ENCODE measurements at regions not wholly inside any gene's neighbourhood (a gene's known extent, or its start where the extent isn't known, plus 50 kb on each side); places are given as distances from the start of the nearest gene placed in this dataset.
A peak's percentile ranks its signal among the peaks of the same experiment; 100 is the strongest.
"Not testable (repeated sequence)": the region's sequence is repeated elsewhere in the genome, so short reads cannot be mapped to it uniquely, and the experiment has no call there.

DNA sequence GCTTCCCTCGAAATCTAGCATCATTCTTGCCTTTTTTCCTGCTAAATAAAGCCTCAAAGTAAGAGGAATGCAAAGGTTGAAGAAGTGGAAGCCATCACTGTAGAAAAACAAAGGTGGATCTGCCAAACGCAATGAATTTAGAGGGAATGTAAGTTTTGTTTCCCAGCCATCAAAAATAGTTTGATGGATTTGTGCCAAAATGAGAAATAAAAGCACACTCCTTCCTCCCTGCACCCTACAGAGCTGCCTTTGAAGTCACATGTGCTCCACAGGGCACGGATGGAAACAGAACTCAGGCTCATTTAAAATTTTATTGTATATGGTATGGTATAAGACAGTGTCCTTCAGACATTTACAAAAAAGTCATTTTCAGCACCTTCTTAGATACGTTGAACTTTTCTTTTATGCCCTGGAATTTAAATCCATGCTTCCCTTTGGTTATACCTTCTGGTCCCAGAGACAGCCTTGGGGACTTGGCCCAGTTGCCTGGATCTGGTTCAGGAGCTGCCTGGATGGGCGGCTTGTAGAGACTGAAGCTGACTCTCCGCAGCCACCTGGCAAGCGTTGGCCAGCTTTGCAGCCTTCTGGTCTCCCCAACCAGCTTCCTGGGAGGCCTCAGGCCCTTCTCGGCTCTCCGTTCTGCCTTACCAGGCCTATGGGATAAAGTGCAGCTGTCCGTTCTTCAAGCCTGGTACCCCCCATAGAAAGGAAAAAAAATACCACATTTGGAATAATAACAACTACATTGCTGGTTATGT is 228.5 kb upstream of the NEBL start:
- TF ChIP-seq, protein P1, sequence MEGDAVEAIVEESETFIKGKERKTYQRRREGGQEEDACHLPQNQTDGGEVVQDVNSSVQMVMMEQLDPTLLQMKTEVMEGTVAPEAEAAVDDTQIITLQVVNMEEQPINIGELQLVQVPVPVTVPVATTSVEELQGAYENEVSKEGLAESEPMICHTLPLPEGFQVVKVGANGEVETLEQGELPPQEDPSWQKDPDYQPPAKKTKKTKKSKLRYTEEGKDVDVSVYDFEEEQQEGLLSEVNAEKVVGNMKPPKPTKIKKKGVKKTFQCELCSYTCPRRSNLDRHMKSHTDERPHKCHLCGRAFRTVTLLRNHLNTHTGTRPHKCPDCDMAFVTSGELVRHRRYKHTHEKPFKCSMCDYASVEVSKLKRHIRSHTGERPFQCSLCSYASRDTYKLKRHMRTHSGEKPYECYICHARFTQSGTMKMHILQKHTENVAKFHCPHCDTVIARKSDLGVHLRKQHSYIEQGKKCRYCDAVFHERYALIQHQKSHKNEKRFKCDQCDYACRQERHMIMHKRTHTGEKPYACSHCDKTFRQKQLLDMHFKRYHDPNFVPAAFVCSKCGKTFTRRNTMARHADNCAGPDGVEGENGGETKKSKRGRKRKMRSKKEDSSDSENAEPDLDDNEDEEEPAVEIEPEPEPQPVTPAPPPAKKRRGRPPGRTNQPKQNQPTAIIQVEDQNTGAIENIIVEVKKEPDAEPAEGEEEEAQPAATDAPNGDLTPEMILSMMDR (IDR thresholded peaks at IDR 0.05): no peak
- TF ChIP-seq EP300 (IDR thresholded peaks at IDR 0.05) (no peak), POLR2AphosphoS5 (IDR thresholded peaks at IDR 0.05) (no peak), POLR2A (IDR thresholded peaks at IDR 0.05) (no peak)
- Histone ChIP-seq H3K27me3 (no peaks in the 10 kb centered on the region), H3K4me1 (no peaks in the 10 kb centered on the region), H3K27ac (no peak overlapping the region), H3K9me3 (no peaks in the 10 kb centered on the region), H3K4me3 (no peak overlapping the region), H3K36me3 (no peaks in the 10 kb centered on the region)
- 74 to 83% methylated on average over 10 of the region's 10 CpGs for WGBS, 2 donors
- peak in 1 of 2 donors; percentile 9 for DNase-seq
- no peak for ATAC-seq (ENCODE audit: low FRiP score in 2 of 2)

DNA sequence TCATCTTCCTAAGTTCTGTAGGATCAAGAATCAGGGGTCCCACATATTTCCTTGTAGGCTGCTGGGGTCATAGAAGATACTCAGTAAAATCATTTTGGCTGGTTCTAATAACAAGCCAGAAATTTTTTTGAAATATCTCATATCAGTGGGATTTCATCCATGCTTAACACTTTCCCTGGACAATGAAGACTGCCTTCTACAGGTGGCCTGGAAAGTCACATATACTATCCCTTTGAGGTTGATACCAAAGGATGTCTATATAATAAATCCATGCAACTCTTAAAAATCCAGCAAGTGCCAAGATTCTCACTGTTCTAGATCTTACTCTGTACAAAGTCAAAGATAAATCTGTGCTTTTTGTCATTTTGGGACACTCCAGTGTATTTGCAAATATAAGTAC is 225.8 kb upstream of the NEBL start:
- DNase-seq (no peak), ATAC-seq (ENCODE audit: low FRiP score in 2 of 2) (no peak)
- H3K36me3 ChIP-seq: no peaks in the 10 kb centered on the region
- H3K9me3 ChIP-seq: no peaks in the 10 kb centered on the region
- TF ChIP-seq POLR2AphosphoS5 (IDR thresholded peaks at IDR 0.05) (no peak), EP300 (IDR thresholded peaks at IDR 0.05) (no peak), POLR2A (IDR thresholded peaks at IDR 0.05) (no peak)
- TF ChIP-seq, protein P1 (IDR thresholded peaks at IDR 0.05): no peak
- no peak overlapping the region for H3K27ac ChIP-seq
- no peaks in the 10 kb centered on the region for H3K4me1 ChIP-seq
- no peaks in the 10 kb centered on the region for H3K27me3 ChIP-seq
- H3K4me3 ChIP-seq: no peak overlapping the region

DNA sequence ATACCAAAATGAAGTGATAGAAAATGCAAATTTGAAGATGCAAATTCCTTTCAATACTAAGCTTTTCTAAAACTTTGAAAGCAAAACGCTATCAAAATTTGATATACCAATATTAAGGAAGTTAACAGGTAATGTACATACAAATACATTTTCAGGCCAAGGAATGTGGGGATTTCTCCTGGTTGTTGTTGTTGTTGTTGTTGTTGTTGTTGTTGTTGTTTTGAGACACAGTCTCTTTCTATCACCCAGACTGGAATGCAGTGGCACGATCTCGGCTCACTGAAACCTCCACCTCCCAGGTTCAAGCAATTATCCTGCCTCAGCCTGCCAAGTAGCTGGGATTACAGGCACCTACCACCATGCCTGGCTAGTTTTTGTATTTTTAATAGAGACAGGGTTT is 224.7 kb upstream of the NEBL start:
- 86 to 92% methylated on average over 3 of the region's 3 CpGs for WGBS, 2 donors
- not testable (repeated sequence) for H3K9me3 ChIP-seq; H3K36me3 ChIP-seq; ATAC-seq (ENCODE audit: low FRiP score in 2 of 2); H3K27me3 ChIP-seq; H3K27ac ChIP-seq; H3K4me1 ChIP-seq; DNase-seq; H3K4me3 ChIP-seq

DNA sequence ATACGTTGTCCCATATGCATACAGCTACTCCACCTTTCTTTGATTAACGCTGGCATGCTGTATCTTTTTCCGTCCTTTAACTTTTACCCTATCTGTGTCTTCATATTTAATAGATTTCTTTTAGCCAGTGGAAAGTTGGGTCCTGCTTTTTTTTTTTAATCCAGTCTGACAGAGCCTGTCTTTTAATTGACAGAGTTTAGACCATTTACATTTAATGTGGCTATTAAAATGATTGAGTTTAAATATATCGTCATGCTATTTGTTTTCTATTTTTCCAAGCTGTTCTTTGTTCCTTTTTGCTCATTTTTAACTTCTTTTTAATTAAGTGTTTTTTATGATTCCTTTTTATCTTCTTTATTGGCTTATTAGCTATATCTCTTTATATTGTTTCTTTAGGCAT is 217.6 kb upstream of the NEBL start:
- 90 to 93% methylated on average over 4 of the region's 4 CpGs for WGBS, 2 donors
- no peak for ATAC-seq (ENCODE audit: low FRiP score in 2 of 2)

DNA sequence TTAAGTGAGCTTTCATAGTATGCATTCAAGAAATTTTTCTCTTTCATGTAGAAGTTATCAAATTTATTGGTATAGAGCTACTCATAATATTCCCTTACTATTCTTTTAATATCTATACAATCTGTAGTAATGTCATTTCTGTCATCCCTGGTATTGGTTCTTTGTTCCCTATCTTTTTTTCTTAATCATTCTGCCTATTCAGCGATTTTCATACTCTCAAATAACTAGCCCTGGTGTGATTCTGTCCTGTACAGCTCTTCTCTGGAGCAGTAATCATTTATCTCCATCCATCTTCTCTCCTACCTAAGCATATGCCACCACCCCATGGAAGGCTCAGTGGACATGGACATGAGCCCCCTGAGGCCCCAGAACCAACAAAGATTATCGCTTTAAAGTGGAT is 213.2 kb upstream of the NEBL start:
- no peak for TF ChIP-seq POLR2A (IDR thresholded peaks at IDR 0.05)
- no peak for DNase-seq
- no peak for ATAC-seq (ENCODE audit: low FRiP score in 2 of 2)
- Histone ChIP-seq H3K4me3 (no peak overlapping the region), H3K27me3 (no peaks in the 10 kb centered on the region), H3K9me3 (no peaks in the 10 kb centered on the region), H3K4me1 (no peaks in the 10 kb centered on the region), H3K27ac (no peak overlapping the region), H3K36me3 (no peaks in the 10 kb centered on the region)
- 76 to 84% methylated on average over 2 of the region's 2 CpGs for WGBS, 2 donors

More for the DNA sequence above, 217.6 kb upstream of the NEBL start:
- H3K4me3 ChIP-seq: no peak overlapping the region
- H3K27me3 ChIP-seq: no peaks in the 10 kb centered on the region
- no peaks in the 10 kb centered on the region for H3K4me1 ChIP-seq
- no peaks in the 10 kb centered on the region for H3K36me3 ChIP-seq
- H3K27ac ChIP-seq: no peak overlapping the region
- H3K9me3 ChIP-seq: no peaks in the 10 kb centered on the region
- TF ChIP-seq, protein P1 (IDR thresholded peaks at IDR 0.05): no peak
- no peak for TF ChIP-seq POLR2A (IDR thresholded peaks at IDR 0.05)
- no peak for TF ChIP-seq POLR2AphosphoS5 (IDR thresholded peaks at IDR 0.05)
- TF ChIP-seq EP300 (IDR thresholded peaks at IDR 0.05): no peak
- no peak for DNase-seq

DNA sequence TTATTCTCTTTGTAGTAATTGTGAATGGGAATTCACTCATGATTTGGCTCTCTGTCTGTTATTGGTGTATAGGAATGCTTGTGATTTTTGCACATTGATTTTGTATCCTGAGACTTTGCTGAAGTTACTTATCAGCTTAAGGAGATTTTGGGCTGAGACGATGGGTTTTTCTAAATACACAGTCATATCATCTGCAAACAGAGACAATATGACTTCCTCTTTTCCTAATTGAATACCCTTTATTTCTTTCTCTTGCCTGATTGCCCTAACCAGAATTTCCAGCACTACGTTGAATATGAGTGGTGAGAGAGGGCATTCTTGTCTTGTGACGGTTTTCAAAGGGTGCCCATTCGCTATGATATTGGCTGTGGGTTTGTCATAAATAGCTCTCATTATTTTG is 209.8 kb upstream of the NEBL start:
- not testable (repeated sequence) for H3K36me3 ChIP-seq; DNase-seq; H3K27ac ChIP-seq; H3K4me1 ChIP-seq; H3K27me3 ChIP-seq; H3K4me3 ChIP-seq; ATAC-seq (ENCODE audit: low FRiP score in 2 of 2); H3K9me3 ChIP-seq
- 75 to 90% methylated on average over 4 of the region's 4 CpGs for WGBS, 2 donors

DNA sequence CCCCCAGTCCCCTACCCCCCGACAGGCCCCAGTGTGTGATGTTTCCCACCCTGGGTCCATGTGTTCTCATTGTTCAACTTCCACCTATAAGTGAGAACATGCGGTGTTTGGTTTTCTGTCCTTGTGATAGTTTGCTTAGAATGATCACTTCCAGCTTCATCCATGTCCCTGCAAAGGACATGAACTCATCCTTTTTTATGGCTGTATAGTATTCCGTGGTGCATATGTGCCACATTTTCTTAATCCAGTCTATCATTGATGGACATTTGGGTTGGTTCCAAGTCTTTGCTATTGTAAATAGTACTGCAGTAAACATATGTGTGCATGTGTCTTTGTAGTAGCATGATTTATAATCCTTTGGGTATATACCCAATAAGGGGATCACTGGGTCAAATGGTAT is 208.2 kb upstream of the NEBL start:
- not testable (repeated sequence) for H3K36me3 ChIP-seq; ATAC-seq (ENCODE audit: low FRiP score in 2 of 2); H3K4me3 ChIP-seq; H3K9me3 ChIP-seq; H3K27me3 ChIP-seq; DNase-seq; H3K27ac ChIP-seq; H3K4me1 ChIP-seq
- WGBS, 2 donors: 69 to 83% methylated on average over 3 of the region's 3 CpGs
